ENCODE measurements at regions not wholly inside any gene's neighbourhood (a gene's known extent, or its start where the extent isn't known, plus 50 kb on each side); places are given as distances from the start of the nearest gene placed in this dataset.

DNA sequence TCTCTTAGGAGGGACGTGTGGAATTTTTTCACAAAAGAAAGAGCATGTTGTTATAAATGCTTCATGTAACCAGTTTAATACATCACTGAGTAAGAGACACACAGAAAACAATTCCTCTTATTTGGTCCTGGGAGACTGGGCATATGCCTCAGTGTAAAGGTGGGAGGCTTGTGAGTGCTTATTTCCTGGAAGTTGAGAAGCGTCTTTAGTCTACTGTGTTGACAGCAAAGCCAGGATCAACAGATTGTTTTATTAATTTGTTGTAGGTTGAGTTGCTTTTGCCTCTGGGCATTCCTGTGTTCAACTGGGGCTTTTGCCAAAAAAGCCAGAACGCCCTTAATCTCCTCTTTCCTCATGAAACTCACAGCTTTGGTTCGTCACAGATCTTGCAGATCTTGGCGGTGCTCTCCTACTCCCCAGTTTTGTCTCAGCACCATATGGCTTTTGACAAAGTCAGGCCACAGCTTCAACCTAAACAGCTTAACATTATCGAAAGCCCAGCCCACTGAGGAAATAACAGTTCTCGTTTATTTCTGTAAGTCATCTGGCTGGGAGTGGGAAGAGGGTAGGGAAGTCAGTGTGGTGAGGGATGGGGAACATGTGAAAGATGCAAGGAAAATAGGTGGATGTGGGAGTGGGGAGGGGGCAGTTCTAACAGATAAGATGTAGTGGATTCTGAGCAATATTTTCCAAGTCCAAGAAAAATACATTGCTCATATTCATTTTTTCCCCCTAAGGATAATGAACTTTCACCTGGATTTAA is 227.2 kb downstream of the DACT1 start:
- peak; percentile 59 to 87 (median 73) for DNase-seq (ENCODE audit: extremely low read depth in 1 of 11, low read depth in 9 of 11, low spot score in 4 of 11)

DNA sequence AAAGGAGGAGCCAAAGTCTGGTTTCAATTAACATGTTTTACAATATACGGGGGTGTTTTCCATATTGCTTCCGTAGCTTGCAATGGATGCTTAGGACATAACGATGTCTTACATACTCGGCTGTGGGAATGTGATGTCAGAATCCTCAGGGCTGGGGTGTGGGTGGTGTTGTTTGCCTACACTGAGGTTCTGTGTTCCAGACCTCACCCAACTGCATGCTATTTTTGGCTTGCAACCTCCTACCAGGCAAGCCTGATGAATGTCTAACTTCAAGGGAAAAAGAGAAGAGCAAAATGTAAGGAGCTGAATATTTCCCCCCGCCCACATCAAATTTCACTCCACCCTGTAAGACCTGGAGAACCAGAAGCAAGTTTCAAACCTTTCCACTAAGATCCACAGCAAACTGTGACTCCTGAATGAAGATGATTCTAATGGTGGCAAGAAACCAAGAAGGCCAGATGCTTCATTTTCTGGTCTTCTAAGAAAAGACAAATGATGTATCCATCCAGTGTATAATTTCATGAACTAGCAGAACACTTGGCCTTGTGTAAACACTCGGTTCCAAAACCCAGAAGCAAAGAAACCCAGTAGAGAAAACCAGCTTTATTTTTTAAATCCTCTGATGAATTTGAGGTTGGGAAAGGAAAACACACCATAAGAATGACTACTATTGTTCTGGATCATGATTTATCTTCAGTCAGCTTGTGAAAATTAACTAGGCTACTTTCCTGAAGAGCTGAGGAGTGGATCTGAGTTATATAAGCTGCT is 227.9 kb downstream of the DACT1 start:
- no peak for DNase-seq (ENCODE audit: extremely low read depth in 1 of 11, low read depth in 9 of 11, low spot score in 4 of 11)

GRCh38 chr14:58866391-58866790 is 228.6 kb downstream of the DACT1 start:
- no peak for DNase-seq (ENCODE audit: extremely low read depth in 1 of 11, low read depth in 9 of 11, low spot score in 4 of 11)

DNA sequence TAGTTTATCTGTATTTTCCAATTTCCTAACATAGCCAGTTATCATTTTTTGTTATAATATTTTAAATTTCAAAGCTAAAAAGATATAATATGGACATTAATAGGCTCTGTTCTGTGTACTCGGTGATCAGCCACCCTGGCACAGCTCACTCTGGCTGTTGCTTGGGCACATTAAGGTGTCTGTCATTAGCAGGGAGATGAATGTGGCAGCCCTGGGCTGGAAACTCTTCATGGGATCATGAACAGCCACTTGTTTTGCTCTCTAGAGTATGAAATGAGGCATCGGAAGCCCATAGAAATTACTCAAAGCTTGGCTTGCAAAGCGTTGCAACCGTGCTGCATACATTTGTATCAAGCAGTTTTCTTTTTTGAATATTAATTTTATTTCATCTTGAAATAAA is 233.2 kb downstream of the DACT1 start:
- DNase-seq (ENCODE audit: extremely low read depth in 1 of 11, low read depth in 9 of 11, low spot score in 4 of 11) = no peak

GRCh38 chr14:58871573-58871972 is 233.8 kb downstream of the DACT1 start:
- no peak for DNase-seq (ENCODE audit: extremely low read depth in 1 of 11, low read depth in 9 of 11, low spot score in 4 of 11)

- DNase-seq (ENCODE audit: extremely low read depth in 1 of 11, low read depth in 9 of 11, low spot score in 4 of 11) = no peak
Measured at GRCh38 chr14:58872061-58872460, 234.3 kb downstream of the DACT1 start.

DNA sequence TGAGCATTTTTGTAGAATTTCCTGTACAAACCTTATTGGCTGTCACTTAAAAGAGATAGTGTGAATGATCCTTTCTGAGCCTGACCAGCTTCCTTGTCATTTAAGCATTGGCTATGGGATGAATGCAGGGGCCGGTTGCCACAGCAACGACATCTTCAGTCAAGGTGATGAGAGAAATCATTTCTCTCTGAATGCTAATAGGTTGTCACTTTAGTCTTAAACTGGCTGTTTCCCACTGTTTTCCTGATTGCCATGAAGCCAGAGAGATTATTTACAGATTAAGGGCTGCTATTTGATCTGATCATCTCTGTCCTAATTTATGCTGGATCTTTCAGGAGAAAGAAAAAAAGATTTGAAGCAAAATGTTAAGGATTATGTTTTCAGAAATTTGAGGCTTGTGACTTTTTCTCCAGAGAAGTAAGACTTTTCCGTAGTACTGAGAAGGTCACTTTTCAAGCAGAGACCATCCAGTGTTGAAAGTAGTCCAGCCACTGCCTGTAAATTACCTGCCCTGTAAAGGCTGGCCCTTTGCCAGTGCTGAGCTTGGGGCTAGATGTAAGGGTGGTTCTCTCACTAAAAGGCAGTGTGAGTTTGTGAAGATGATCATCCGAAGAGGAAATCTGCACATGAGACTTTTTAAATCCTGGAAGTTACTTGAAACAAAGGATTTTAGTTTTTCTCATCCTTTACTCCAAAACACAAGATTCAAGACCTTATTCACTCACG is 235.6 kb downstream of the DACT1 start:
- no peak for DNase-seq (ENCODE audit: extremely low read depth in 1 of 11, low read depth in 9 of 11, low spot score in 4 of 11)

DNA sequence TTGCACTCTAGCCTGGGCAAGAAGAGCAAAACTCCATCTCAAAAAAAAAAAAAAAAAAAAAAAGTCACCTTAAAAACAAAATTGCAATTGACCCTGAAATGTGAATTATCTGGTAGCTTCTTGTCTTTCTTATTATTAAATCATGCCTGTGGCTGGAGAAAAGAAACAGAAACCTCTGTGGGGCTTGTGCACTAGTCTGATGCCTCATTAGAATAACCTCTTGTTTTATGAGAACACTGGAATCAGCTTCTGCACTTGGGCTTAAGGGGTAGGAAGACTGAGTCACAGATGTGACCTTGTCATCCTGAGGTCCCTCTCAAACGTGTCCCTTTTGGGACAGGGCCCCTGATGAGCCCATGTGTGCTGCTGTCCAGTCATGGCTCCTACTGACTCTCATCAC is 237.9 kb downstream of the DACT1 start:
- no peak for DNase-seq (ENCODE audit: extremely low read depth in 1 of 11, low read depth in 9 of 11, low spot score in 4 of 11)

GRCh38 chr14:58876608-58877007 is 238.8 kb downstream of the DACT1 start:
- DNase-seq (ENCODE audit: extremely low read depth in 1 of 11, low read depth in 9 of 11, low spot score in 4 of 11) = no peak

- DNase-seq (ENCODE audit: extremely low read depth in 1 of 11, low read depth in 9 of 11, low spot score in 4 of 11) = no peak
Measured at GRCh38 chr14:58878439-58879139, 240.8 kb downstream of the DACT1 start.

DNA sequence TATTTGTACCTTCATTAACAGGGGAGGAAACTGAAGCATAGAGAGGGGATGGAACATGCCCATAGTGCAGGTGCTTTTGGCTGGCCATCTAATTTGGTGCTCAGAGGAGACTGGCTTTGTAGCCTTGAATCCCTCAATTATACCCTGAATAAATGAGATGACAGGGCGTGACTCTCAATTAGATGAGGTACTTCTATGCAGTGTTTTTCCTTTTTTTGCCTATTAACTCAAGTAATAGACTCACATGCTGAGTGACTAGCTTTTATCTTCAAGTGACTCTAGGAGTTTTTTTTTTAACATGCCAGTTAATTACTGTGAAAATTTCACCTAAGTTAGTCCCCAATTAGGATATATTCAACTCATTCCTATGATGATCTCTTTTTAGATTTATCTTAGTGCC is 243.7 kb downstream of the DACT1 start:
- DNase-seq (ENCODE audit: extremely low read depth in 1 of 11, low read depth in 9 of 11, low spot score in 4 of 11) = no peak

DNA sequence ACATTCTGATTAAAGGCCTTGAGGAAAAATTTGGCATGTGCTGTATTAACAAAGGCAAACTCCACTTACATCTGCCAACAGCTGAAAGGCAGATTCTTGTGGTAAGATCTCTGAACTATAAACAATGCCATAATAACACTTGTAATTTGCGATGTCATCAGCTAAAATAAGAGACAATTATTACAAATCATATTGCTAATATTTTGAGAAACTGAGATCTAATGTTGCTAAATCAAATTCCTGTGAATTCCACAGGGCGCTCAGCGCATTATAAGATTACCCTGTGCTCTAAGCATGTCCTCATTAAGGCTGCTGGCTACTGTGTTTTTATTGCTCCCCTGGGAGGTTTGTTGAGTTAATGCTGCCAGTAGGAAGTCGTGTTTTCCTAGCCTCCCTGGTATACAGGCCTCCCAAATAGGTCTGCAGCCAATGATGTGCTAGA is 244.8 kb downstream of the DACT1 start:
- DNase-seq (ENCODE audit: extremely low read depth in 1 of 11, low read depth in 9 of 11, low spot score in 4 of 11) = no peak

DNA sequence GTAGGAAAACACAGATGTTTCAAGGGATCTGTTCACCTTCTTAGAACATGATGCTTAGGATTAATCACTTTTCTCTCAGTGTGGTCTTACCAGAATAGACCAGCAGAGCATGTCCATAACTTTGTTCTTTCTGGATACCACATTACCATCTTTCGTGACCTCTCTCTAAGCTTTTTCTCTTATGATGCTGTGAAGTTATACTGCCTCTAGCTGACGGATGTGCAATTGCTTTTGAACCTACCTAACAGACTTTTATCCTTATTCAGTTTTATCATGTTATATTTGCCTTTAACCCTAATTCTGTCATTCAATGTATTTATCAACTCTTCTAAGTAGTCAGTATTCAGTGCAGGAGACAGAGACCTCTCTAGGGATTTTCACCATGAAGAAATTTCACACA is 246.7 kb downstream of the DACT1 start:
- no peak for DNase-seq (ENCODE audit: extremely low read depth in 1 of 11, low read depth in 9 of 11, low spot score in 4 of 11)

- DNase-seq (ENCODE audit: extremely low read depth in 1 of 11, low read depth in 9 of 11, low spot score in 4 of 11) = no peak
Measured at GRCh38 chr14:58887931-58888330, 250.2 kb downstream of the DACT1 start.

GRCh38 chr14:58898655-58899316 is 261.0 kb downstream of the DACT1 start:
- DNase-seq (ENCODE audit: extremely low read depth in 1 of 11, low read depth in 9 of 11, low spot score in 4 of 11) = no peak

DNA sequence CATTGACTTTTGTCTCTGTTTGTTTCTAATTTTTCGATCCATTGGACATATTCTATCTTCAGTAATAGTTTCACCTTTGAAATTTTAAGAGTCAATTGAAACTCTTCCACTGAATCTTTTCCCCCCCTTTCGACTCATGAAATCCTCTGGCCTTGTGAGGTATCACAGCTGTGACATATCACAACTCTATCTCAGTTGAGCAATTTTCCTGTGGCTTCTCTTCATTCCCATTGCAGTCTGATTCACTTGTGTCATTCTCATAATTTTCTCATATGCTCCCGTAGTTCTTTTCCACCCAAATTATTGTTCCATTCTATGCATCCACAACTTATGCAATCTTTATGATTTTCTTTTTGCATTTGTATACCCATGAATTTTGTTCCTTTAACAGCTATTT is 261.6 kb downstream of the DACT1 start:
- DNase-seq (ENCODE audit: extremely low read depth in 1 of 11, low read depth in 9 of 11, low spot score in 4 of 11) = no peak

- DNase-seq (ENCODE audit: extremely low read depth in 1 of 11, low read depth in 9 of 11, low spot score in 4 of 11) = no peak
Measured at GRCh38 chr14:58901826-58902225, 264.1 kb downstream of the DACT1 start.

GRCh38 chr14:58904776-58905175 is 267.0 kb downstream of the DACT1 start:
- DNase-seq (ENCODE audit: extremely low read depth in 1 of 11, low read depth in 9 of 11, low spot score in 4 of 11) = no peak

DNA sequence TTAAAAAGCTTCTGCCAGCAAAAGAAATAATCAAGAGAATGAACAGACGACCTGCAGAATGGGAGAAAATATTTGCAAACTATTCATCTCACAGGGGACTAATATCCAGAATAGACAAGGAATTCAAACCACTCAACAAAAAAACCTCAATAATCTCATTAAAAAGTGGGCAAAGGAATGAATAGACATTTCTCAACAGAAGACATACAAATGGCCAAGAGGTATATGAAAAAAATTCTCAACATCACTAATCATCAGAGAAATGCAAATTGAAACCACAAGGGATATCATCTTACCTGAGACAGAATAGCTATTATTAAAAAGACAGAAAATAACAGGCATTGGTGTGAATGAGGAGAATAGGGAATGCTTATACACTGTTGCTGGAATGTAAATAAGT is 270.0 kb downstream of the DACT1 start:
- DNase-seq (ENCODE audit: extremely low read depth in 1 of 11, low read depth in 9 of 11, low spot score in 4 of 11) = no peak

Data from renal cortex interstitium (tissue), 11 donors.